ENCODE measurements at regions not wholly inside any gene's neighbourhood (a gene's known extent, or its start where the extent isn't known, plus 50 kb on each side); places are given as distances from the start of the nearest gene placed in this dataset.

- H3K27ac Mint-ChIP-seq: no peak overlapping the region
- ATAC-seq: no peak
- no peaks in the 10 kb centered on the region for H3K36me3 Mint-ChIP-seq
These were observed 253.8 kb upstream of the DMD start for GRCh38 chrX:33465137-33465536.

GRCh38 chrX:33457102-33457501 lies 245.8 kb upstream of the DMD start:
- 85% methylated on average over 2 of the region's 2 CpGs for WGBS (ENCODE audit: insufficient coverage)
- no peaks in the 10 kb centered on the region for H3K27me3 Mint-ChIP-seq (ENCODE audit: low read depth in 2 of 2)
- peaks cover 2 to 13% of the 10 kb centered on the region in 2 donors for H3K9me3 Mint-ChIP-seq
- TF ChIP-seq CTCF (IDR thresholded peaks at IDR 0.05): no peak
- Histone ChIP-seq H3K4me3 (ENCODE audit: low read length) (no peak overlapping the region), H3K36me3 (ENCODE audit: control insufficient read depth, insufficient read depth, low read length) (no peaks in the 10 kb centered on the region), H3K27ac (ENCODE audit: low read length) (no peak overlapping the region), H3K4me1 (ENCODE audit: control insufficient read depth, insufficient read depth, low read length) (no peaks in the 10 kb centered on the region), H3K27me3 (ENCODE audit: control insufficient read depth, insufficient read depth, low read length) (no peaks in the 10 kb centered on the region), H3K9me3 (ENCODE audit: control insufficient read depth, insufficient read depth, low read length) (no peaks in the 10 kb centered on the region)
- H3K36me3 Mint-ChIP-seq: no peaks in the 10 kb centered on the region
- intact Hi-C loops (cut with micrococcal nuclease): no loop called here
- no peak overlapping the region for H3K4me3 Mint-ChIP-seq
- no peak overlapping the region for H3K27ac Mint-ChIP-seq
- DNase-seq: no peak
- H3K4me1 Mint-ChIP-seq: no peaks in the 10 kb centered on the region
- no peak for ATAC-seq

More at GRCh38 chrX:33465137-33465536, 253.8 kb upstream of the DMD start:
- H3K27me3 Mint-ChIP-seq (ENCODE audit: low read depth in 2 of 2): no peaks in the 10 kb centered on the region
- no peak overlapping the region for H3K4me3 Mint-ChIP-seq
- no peak for DNase-seq
- Histone ChIP-seq H3K27me3 (ENCODE audit: control insufficient read depth, insufficient read depth, low read length) (no peaks in the 10 kb centered on the region), H3K4me1 (ENCODE audit: control insufficient read depth, insufficient read depth, low read length) (no peaks in the 10 kb centered on the region), H3K9me3 (ENCODE audit: control insufficient read depth, insufficient read depth, low read length) (peaks cover 8% of the 10 kb centered on the region), H3K4me3 (ENCODE audit: low read length) (no peak overlapping the region), H3K36me3 (ENCODE audit: control insufficient read depth, insufficient read depth, low read length) (no peaks in the 10 kb centered on the region), H3K27ac (ENCODE audit: low read length) (no peak overlapping the region)
- peaks cover 0 to 6% of the 10 kb centered on the region in 2 donors for H3K9me3 Mint-ChIP-seq
- no peaks in the 10 kb centered on the region for H3K4me1 Mint-ChIP-seq
- intact Hi-C loops (cut with micrococcal nuclease): no loop called here
- no peak for TF ChIP-seq CTCF (IDR thresholded peaks at IDR 0.05)

DNA sequence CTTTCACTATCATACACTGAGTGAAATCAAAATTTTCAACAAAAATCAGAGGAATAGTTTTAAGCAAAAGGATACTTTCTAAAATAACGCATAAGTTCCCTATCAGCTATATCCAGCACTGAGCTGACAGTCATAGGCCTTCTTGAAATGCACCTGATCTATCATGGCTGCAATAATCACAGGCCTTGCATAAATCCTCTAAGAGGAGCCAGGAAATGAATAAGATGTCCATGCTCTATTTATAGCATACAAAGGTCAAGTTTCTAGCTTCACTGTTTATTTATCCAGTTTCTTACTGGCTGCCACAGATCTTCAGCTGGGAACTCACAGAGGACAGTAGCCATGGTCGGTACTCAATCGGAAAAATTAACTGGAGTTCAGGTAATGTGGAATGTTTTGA lies 235.9 kb upstream of the DMD start:
- no peak overlapping the region for H3K27ac Mint-ChIP-seq
- H3K4me1 ChIP-seq (ENCODE audit: control insufficient read depth, insufficient read depth, low read length): no peaks in the 10 kb centered on the region
- H3K36me3 Mint-ChIP-seq: no peaks in the 10 kb centered on the region

More for the DNA sequence above, 235.9 kb upstream of the DMD start:
- no peaks in the 10 kb centered on the region for H3K27me3 ChIP-seq (ENCODE audit: control insufficient read depth, insufficient read depth, low read length)
- Mint-ChIP-seq H3K4me1 (no peaks in the 10 kb centered on the region), H3K27me3 (ENCODE audit: low read depth in 2 of 2) (no peaks in the 10 kb centered on the region), H3K4me3 (no peak overlapping the region), H3K9me3 (peaks cover 0 to 8% of the 10 kb centered on the region in 2 donors)
- H3K9me3 ChIP-seq (ENCODE audit: control insufficient read depth, insufficient read depth, low read length): no peaks in the 10 kb centered on the region
- ATAC-seq (no peak), DNase-seq (no peak)
- TF ChIP-seq CTCF (IDR thresholded peaks at IDR 0.05): no peak
- H3K36me3 ChIP-seq (ENCODE audit: control insufficient read depth, insufficient read depth, low read length): no peaks in the 10 kb centered on the region
- WGBS (ENCODE audit: insufficient coverage): 89% methylated on average over 3 of the region's 3 CpGs
- no peak overlapping the region for H3K4me3 ChIP-seq (ENCODE audit: low read length)
- intact Hi-C loops (cut with micrococcal nuclease): no loop called here
- no peak overlapping the region for H3K27ac ChIP-seq (ENCODE audit: low read length)
